Neural progenitor cell (in vitro differentiated cells): ENCODE measurements at regions not wholly inside any gene's neighbourhood (a gene's known extent, or its start where the extent isn't known, plus 50 kb on each side); places are given as distances from the start of the nearest gene placed in this dataset.

Source experiments
- EZH2 ChIP-seq: fragments of 200-600 bp; sonication (generic); IDR thresholded peaks from 2 replicates; pipeline ENCODE4 v1.6.1; 2017; ENCODE audit warnings: antibody characterized with exemption, mild to moderate bottlenecking, moderate library complexity
- TF ChIP-seq, protein P1 (sequence below): fragments of 200-600 bp; sonication (generic); IDR thresholded peaks from 2 replicates; pipeline ENCODE4 v1.5.1; 2017; ENCODE audit warnings: antibody characterized with exemption, mild to moderate bottlenecking

DNA sequence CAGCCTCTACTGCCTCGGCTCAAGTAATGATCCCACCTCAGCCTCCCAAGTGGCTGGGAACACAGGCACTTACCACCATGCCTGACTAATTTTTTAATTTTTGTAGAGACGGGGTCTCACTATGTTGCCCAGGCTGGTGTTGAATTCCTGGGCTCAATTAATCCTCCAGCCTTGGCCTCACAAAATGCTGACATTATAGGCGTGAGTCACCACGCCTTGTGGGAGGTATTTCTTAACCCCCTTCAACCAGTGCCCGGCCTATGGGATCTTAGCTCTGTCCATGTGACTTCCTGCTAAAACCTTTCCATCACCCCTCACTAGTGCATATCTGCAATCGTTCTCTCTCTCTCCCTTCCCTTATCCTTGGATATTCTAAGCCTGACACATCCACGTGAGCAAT, 86.4 kb downstream of the FOXD2 start:
- TF ChIP-seq, protein P1, sequence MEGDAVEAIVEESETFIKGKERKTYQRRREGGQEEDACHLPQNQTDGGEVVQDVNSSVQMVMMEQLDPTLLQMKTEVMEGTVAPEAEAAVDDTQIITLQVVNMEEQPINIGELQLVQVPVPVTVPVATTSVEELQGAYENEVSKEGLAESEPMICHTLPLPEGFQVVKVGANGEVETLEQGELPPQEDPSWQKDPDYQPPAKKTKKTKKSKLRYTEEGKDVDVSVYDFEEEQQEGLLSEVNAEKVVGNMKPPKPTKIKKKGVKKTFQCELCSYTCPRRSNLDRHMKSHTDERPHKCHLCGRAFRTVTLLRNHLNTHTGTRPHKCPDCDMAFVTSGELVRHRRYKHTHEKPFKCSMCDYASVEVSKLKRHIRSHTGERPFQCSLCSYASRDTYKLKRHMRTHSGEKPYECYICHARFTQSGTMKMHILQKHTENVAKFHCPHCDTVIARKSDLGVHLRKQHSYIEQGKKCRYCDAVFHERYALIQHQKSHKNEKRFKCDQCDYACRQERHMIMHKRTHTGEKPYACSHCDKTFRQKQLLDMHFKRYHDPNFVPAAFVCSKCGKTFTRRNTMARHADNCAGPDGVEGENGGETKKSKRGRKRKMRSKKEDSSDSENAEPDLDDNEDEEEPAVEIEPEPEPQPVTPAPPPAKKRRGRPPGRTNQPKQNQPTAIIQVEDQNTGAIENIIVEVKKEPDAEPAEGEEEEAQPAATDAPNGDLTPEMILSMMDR, result no peak
- TF ChIP-seq EZH2, result no peak
